CD4-positive, alpha-beta T cell treated with Interferon alpha-2 for 1 hour (primary cell): ENCODE measurements at regions not wholly inside any gene's neighbourhood (a gene's known extent, or its start where the extent isn't known, plus 50 kb on each side); places are given as distances from the start of the nearest gene placed in this dataset.
A peak's percentile ranks its signal among the peaks of the same experiment; 100 is the strongest.

Experiments
- DNase-seq, 2 donors: peaks; one replicate each; pipeline ENCODE4 v3.0.0-alpha.2; 2020 to 2022

DNA sequence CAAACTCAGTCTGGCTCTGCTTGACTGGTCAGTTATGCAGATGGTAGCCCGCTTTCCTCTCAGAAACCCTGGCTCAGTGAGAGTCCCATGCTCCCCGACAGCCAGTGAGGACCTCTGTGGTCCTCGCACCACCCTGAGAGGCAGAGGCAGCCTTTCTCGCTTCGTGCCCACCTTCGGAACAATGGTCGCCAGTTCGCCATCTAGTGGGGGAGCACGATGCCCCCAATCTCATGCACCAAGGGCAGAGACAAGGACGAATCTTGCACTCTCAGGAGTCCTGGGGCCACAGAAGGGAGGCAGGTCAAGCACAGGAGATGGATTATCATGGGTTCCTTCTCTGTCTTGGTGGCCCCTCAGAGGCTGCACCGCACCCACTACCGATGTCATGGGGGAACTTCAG, 75.2 kb downstream of the RHCG start:
- DNase-seq = no peak

DNA sequence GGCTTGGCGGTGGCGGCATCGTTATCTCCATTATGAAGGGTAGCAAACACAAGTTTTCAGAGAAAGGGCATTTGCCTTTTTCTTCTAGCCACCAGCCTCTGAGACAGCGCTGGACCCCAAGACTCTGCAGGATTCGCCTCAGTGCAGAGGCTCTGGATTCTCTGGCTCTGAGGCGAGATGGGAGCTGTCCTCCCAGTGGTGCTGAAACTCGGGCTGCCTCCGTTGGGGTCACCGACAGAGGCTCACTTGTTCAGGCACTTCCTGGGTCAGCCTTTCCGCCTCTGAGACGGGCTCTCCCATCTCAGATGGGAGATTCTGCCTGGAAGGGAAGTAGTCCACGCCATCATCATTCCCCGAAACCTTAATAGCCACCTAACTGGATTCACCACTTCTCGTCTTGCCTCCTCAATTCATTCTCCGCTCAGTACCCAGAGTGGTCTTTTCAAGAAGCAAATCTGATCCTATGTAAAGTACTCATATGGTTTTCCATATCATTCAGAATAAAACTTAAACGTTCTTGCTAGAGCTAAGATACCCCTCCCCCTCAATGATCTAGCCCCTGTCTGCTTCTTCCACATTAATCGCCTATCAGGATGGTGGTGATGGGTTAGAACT, 76.9 kb downstream of the RHCG start:
- no peak for DNase-seq

DNA sequence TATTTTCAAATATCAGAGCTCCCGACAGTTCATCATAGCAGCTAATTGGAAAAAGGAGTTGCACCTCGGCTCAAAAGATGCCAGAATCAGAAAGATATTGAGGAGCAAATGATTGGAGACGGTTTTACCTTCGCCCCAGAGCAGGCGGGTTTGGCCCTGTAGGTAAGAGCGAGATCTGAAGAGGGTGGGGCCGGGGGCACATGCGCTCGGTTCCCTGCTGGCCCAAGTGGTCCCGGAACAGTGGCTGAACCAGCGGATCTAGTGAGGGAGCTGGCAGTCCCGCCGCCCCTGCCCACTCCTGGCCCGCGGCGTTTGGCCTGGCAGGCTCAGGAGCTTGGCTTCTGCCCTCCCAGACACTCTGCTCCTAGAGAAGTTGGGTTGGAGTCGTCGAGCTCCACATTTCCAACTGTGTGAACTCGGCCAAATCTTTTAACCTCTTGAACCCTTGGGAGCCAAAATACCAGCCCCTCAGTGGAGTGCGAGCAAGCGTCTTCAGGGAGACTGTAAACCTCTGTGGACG, 79.1 kb downstream of the RHCG start:
- DNase-seq = no peak

DNA sequence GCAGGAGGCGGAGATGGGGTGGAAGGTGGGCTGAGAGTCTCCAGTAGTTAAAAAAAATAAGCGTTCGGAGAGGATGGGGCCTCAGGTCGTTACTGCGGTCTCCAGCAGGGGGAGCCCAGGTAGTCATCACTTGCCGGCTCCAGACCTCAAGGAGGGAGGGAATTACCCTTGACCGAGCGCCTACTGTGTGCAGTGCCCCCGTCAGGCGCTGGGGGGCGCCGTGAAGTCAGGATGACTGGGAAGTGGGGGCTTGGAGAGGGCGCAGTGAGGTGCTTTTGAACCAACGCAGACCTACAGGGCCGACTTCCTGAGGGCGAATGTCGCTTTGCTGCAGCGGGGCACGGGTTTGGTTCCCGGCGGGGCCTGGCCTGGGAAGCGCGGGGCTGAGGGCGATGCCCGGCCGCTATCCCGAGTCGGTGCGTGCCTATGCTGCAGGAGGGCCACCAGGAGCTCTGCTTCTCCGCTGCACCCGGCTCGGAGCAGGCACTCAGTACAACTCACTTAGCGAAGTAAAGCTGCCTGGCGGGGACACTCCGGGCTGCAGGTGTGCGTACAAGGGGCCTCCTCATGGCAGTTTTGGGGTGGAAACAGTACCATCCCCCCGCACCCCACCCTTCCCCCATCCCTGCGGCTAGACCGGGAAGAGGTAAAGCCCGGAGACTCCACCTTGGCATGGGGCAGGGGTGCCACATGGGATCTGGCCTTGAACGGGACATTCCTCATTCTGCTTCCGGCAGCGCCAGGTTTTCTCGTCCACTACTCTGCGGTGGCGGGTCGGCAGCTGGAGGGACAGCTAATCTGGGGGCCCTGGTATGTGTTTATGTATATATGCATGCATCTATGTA, 79.8 kb downstream of the RHCG start:
- DNase-seq = peak; percentile 74 to 78

DNA sequence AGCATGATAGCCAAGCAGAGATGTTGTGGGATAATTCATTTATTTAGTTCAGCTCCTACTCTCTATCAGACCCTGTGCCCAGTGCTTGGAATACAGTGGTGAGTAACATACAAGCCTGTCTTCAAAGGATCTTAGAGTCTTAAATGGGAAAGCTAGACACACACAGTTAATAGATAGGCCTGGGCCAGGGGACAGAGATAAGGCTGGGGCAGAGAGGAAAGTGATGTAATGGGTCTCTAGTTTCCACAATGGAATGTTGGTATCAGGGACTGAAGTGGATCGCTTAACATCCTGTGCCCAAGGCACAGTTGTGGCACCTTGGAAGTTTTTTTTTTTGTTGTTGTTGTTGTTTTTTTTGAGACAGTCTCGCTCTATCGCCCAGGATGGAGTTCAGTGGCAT, 79.9 kb upstream of the POLG start:
- no peak for DNase-seq

DNA sequence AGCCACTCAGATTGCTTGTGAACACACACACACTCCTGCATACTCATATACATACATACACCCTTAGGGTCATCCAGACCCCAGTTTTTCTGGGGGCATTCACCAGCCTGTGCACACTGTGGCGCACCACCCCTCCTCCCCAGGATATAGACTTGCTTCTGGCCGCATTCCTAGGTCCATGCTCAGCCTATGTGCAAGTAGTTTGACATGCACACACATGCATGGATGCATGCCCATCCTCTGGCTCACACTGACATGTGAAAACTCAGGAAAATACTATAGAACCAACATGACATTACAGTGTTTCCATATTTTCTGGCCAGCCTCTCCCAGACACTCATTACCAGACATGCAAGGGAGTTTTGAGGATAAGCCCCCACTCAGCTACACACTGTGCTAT, 79.3 kb upstream of the POLG start:
- no peak for DNase-seq

DNA sequence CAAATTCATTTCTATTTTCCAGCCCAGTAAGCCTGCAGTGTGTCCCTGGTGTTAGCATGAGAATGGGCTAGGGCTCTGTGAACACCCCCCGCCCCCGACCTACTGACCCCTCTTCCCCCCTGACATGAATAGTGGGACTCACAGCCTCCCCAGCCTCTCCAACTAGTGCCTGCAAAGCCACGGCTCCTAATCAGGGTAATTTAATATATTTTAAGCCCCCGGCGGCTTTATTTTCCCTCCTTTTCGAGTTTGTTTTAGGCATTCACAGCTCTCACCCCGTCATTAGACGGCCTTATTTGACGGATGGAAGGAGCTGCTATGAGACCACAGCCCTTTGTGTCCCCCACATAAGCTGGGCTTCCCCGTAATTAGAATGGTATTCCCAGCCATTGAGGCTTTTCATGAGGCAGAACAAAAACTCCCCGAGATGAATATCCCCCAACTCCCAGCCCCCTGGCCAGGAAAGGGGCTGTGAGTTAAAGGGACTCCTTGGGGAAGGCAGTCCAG, 78.3 kb upstream of the POLG start:
- DNase-seq = no peak

DNA sequence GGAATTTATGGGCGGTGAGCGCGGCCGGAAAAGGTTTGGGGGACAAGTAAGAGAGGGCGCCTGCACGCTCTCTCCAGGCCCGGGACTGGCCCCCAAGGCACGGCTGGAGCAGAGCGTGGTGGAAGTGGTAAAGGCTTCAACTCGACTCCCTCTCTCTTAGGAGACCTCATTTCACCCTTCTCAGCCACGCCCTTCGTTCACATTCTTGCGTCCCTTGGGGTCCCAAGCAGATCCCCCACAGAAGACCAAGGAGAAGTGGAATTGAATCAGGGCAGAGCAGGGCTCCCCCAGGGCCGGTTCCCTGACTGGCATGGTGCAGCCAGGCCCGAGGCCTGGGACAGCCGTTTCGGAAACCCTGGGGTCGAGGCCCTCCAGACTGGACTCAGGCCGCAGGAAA, 75.4 kb upstream of the POLG start:
- DNase-seq = no peak

DNA sequence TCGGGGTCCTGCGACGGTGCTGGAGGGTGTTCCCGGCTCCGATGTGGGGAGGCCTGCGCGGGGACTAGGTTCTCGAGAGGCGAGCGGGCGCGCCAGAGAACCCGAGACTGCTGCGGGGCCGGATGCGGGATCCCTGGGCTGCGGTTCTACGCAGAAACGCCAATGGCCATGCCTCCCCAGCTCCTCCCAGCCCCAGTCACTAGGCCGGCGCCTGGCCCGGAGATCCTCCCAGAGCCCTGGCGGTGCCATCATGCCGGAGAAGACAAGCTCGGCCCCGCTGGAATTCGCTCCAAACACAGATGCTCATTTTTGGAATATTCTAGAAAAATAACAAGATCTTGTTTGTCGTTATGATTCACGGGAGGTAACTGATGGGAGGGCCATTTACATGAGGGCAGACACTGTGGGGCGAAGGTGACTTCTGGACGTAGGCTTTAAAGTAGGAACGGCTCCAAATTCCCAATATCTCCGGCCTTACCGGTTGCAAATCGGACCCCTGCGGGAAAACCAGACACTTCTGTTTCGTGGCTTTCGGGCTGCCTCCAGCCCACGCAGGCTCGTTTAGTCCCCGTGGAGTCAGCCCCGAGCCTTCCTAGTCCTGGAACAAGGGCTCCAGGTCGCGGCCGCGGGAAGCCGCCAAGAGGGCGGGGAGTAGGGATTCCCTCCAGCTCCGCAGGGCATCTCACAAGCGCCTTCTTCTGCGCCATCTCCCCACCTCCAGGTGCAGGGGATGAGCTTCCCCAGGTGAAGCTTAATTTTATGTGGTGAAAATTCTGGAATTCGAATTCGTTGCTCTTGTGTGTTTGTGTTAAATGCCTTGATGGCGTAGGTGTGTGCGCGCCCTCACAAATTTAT, 74.8 kb upstream of the POLG start:
- DNase-seq = no peak

DNA sequence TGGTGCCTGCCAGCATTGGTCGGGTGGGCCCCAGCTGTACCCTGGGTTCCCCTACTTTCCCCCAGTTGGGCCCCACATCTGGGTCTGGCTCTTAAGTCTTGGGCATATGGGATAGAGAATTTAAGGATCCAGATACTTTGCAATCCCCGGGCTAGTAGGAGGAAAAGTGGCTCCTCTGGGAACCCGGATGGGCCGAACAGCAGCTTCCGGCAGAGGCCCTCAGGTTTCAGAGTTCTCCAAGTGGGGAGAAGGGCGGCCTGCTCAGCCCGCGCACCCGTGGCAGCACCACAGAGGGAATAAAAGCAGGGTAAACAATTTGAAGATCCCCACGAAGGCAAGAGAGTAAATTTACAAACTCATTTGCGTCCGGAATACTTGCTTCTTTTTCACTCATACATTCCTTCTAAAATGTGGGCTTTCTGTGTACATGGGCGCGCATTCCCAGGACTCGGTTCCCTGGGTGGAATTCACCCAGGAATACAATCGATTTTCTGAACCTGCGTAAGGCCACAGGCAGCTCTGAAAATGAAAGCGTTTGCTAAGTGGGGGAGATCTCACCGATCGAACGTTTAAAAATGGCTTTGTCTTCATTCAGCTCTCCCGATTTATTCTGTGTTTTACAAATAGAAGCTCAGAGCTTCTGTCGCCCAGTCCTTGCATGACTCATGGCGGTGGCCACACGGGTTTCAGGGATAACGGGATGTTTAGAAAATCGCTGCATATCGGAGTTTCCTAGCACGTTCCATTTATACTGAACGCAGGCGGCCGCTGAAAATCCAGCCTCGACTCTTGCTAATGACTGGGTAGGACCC, 74.0 kb upstream of the POLG start:
- DNase-seq = no peak

DNA sequence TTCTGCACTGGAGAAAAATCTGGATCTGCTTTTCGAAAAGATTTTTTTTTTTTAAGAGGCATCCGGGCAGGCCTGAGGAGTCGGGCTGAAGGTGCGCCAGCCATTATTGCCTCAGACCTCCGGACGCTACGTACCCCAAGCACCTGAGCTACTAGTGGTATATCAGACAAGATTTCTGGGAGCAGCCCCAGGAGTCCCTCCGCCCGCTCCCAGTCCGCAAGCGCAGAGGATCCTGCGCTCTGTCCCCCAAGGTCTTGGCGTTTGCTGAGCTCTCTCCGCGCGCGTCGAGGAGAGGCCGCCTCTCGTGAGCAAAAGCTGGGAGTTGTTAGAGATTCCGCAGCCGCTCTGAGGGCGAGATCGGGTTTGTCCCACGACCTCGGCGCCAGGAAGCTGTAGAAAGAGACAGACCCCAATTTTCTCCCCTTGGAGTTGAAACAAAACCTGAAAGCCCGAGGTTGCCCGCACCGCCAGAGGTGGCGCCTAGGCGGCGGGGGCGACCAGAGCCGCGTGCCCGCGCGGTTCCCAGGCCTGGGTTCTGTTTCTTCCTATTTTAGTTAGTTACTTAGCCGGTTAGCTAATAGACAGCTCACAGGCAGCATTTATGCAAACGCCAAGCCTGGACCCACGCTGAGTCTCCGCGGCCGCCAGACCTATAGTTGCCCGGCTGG, 72.5 kb upstream of the POLG start:
- no peak for DNase-seq

DNA sequence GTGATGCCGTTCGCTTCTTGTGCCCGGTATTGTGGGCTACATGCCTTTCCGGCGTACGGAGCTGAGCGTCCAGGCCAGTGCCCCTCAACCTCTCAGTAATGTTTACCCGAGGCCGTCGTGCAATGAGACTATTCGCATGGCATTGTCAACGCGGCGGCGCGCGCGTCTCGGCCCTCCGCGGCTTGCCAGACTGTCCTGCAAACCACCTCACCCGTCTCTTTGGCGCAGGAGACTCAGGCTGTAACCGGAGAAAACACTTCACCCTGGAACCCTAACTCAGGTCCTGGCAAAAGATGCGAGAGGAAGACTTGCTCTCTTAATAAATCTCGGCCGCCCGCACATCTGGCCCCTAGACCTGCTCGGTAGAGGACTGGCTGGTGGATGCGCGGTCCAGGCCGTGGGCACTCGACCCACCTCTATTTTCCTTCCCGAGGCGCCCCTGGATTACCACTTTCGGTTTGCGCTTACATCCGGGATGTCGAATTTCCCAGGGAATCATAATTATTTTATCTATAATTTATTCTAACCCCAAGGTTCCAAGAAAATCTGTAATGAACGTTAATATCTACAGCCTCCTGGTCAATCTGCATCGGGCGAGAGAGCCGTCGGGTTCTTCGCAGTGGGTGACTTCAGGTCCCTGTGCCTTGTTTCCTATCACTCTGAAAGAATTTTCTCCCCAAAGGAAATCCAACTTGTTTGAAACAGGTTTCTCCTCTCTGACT, 71.8 kb upstream of the POLG start:
- DNase-seq = no peak

DNA sequence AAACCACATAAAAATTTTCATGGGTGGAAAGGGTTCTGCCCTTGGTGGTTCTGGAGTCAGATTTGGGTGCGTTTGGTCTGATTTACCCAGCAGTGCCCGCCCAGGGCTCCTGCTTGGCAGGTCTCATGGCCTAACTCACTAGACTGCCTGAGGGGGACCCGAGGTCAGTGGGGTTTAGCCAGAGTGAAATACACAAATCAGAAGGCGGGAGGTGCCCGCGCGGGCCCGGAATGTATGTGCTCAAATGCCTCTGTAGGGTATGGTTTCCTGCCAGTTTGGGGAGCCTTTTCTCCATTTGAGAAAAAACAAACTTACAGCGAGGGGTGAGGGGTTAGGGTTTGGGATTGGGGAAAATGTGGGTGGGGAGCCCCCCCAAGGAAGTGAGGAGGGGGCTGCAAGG, 70.9 kb upstream of the POLG start:
- DNase-seq = no peak

DNA sequence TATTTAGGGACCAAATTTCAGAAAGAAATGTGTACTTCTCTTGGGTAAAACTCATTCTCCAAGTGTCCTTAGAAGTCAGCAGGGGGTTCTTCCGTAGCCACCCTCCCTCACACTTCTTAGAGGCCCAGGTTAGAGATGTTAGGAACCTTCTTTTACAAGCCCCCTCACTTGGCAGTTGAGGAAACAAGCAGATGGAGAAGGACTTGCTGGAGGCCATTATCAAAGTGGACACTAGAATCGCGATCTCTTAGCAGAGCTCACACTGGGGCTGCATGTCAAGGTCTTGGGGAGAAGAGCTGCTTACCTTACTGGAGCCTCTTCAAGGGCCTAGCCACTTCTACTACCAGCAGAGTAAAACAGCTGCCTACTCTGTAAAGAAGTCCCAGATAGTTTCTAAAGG, 69.4 kb upstream of the POLG start:
- no peak for DNase-seq

DNA sequence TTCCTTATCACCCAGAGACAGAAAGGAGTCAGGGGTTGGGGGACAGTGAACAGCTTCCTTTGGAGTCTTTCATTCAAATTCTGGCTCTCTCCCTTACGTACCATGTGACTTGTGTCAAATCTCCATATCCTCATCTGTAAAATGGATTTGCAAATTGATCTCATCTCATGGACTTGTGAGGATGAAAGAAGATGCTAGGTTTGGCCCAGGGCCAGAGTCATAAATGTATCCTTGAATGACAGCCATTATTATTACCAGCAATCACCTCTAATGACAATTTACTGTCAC, 67.8 kb upstream of the POLG start:
- DNase-seq = no peak

DNA sequence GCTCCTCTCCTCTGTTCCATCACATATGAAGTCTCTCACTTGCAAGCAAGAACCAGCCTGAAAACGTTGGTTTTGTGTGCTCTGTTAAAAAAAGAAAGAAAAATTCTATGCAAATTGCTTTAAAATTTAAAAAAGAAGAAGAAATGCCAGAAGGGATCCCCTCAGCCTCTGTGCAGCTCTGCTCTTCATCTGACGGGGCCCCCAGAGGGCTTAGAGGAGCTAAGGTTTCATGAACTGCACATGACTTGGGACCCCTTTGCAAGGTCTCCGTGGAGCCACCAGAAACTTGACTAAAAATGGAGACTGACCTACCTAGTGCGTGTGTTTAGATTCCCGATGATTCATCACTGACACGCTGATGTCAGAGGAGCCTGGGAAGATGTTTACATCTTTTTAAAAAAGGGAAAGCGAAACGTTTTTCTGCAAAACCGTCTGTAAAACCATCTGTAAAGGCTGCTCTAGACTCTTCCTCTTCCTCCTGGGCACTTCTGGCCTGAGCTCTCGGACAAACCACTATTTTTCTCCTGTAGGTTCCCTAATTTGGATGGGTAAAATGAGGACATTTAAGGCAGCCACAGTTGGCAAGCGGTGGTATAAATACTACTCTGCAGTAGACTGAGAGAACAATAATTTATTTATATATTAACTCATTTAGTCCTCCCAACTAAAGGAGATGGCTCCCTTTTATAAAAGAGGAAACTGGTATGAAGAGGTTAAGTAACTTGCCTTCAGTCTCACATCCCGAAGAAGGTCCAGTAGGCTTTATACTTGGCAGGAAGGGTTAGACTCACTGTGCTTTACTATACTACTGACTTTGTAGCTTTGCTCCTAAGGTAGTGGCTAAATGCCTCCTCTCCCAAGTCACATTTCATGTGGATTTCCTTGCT, 67.2 kb upstream of the POLG start:
- no peak for DNase-seq

DNA sequence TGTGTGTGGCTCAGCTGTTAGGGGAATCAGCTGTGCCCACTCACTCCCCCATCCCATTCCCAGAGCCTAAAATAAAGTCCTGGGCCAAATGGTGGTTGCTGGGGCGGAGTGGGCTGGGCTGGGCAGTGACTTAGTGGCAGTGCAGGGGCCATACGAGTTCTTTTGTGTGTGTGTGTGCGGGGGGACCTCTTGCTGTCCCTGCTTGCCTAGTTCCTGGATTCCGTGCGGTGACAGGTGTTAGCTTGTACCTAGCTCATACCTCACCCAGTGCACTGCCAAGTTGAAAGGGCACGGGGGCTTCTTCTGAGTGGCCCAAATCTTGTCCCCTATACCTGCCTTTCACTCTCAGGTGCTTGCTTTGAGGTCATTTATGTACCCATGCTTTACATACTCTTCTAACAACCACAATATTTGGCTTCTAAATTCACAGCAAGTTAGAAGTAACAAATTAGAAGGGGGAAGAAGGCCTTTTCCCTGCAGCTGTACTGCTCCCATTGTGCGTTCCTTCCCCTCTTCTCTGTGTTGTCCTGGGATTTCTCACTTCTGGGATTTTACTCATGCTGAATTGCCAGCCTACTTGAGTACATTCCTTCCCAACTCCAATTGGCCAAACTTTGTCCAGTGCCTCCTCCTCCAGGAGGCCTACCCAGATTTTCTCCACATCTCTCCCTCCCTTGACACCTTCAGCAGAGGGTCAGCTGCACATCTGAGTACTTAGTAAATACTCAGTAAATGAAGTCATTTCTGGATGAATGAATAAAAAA, 66.3 kb upstream of the POLG start:
- DNase-seq = no peak

DNA sequence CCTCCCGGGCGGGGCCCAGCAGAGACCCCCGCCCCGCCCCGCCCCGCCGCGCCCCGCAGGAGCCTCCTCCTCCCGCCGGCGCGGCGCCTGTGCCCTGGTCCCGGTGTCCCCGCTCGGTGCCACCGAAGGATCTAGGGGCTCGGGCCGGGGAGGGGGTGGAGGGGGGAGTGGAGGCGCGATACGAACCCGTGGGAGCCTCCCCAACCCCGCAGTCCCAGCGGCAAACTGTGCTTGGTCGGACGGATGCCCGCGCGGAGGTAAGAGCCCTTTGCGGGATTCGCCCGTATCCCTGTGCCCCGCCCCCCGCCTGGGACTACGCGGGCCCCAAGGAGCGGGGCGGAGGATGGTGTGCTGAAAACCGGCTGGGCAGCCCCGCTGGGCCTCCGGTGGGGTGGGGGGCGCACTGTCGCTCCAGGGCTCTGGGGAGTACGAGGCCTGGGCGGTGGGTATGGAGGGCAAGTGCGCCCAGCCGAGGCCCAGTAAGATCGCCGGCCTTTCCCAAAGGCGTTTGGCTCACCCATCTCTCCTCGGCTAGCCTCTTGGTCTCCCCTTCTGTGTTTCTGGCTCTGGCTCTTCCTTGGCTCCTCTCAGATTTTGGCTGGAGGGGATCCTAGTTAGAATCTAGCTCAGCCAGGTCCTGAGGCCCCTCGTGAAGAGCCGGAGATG, 65.6 kb upstream of the POLG start:
- no peak for DNase-seq
